CD4-positive, alpha-beta T cell treated with Interleukin-2 at 100 ng/mL for 4 hours (primary cell): ENCODE measurements at regions not wholly inside any gene's neighbourhood (a gene's known extent, or its start where the extent isn't known, plus 50 kb on each side); places are given as distances from the start of the nearest gene placed in this dataset.
A peak's percentile ranks its signal among the peaks of the same experiment; 100 is the strongest.
"Not testable (repeated sequence)": the region's sequence is repeated elsewhere in the genome, so short reads cannot be mapped to it uniquely, and the experiment has no call there.

ENCODE experiments used
- DNase-seq: peaks from one replicate; pipeline ENCODE4 v3.0.0-alpha.2; 2020; ENCODE audit warnings: low spot score

- DNase-seq, result no peak
Observed at GRCh38 chr10:62496925-62497324, 122.8 kb downstream of the ZNF365 start.

- no peak for DNase-seq
Observed at GRCh38 chr10:62498271-62498670, 124.1 kb downstream of the ZNF365 start.

DNA sequence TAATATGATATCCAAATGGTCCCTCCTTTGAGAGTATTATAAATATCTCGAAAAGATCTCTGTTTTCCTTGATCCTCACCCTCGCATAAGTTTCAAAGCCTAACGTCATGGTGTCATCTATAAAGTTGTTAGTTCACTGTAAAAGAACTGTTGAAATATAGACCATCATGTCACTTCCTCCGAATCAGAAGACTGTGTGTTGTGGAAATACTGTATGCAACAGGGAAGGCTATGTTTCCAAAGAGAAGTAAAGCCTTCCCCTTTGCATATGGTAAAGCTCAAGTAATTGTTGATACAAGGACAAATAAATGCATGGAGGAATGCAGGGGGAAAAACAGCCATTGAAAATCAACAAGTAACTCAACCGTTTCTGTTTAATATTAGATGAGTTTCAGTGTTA is 125.9 kb downstream of the ZNF365 start:
- DNase-seq, result not testable (repeated sequence)

- no peak for DNase-seq
Observed at GRCh38 chr10:62501547-62501946, 127.4 kb downstream of the ZNF365 start.

- no peak for DNase-seq
Observed at GRCh38 chr10:62502995-62503613, 128.9 kb downstream of the ZNF365 start.

GRCh38 chr10:62503872-62504271 is 129.7 kb downstream of the ZNF365 start:
- no peak for DNase-seq

- DNase-seq, result no peak
Observed at GRCh38 chr10:62506371-62506770, 132.2 kb downstream of the ZNF365 start.

GRCh38 chr10:62511238-62511637 is 137.1 kb downstream of the ZNF365 start:
- DNase-seq, result no peak

- DNase-seq, result no peak
Observed at GRCh38 chr10:62511656-62512055, 137.5 kb downstream of the ZNF365 start.

DNA sequence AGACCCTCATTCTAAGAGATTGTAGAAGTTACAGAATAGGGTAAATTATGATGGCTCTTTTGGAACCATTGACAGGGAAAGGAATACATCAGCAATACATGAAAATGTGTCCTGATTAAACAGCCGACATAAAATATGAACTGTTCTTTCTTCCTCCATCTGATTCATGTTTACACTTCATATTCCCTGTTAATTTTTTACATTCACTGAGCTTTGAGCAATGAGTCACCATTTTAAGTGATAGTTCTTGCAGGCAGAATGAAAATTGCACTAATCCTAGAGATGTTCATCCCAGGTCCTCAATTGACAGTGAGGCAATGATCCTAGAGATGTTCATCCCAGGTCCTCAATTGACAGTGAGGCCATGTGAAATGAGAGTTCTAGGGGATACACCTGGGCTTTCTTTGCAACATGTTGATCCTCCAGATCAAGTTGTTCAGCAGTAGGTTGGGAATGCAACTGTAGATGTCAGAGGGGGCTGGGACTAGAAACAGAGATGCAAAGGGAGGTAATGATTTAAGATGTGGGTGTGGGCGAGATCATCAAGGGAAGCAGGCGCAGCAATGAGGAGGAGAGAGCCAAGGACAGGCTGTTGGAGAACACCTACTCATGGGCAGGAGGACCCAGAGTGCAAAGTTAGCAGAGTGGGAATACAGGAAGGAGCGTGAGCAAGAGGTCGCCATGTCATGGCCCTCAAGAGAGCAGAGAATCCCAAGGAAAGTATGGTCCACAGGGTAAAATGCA is 138.7 kb downstream of the ZNF365 start:
- no peak for DNase-seq

GRCh38 chr10:62514079-62514693 is 140.0 kb downstream of the ZNF365 start:
- no peak for DNase-seq

DNA sequence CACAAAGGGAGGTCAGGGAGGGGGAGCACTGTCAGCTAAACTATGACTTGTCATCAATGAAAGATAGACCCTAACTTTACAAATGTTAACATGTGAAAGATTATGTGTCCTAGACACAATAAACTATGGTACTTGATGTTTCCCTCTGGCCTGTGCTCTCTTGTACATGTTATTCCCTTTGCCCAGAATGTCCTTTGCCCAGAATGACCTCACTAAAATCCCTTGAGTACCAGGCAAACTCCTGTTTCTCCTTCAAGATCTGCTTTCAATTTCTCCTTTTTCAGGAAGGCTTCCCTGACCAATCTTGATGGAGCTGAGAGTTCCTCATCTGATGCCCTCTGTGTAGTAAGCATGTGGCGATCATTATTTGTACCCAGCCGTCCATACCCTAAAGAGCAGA is 143.1 kb downstream of the ZNF365 start:
- DNase-seq, result no peak

DNA sequence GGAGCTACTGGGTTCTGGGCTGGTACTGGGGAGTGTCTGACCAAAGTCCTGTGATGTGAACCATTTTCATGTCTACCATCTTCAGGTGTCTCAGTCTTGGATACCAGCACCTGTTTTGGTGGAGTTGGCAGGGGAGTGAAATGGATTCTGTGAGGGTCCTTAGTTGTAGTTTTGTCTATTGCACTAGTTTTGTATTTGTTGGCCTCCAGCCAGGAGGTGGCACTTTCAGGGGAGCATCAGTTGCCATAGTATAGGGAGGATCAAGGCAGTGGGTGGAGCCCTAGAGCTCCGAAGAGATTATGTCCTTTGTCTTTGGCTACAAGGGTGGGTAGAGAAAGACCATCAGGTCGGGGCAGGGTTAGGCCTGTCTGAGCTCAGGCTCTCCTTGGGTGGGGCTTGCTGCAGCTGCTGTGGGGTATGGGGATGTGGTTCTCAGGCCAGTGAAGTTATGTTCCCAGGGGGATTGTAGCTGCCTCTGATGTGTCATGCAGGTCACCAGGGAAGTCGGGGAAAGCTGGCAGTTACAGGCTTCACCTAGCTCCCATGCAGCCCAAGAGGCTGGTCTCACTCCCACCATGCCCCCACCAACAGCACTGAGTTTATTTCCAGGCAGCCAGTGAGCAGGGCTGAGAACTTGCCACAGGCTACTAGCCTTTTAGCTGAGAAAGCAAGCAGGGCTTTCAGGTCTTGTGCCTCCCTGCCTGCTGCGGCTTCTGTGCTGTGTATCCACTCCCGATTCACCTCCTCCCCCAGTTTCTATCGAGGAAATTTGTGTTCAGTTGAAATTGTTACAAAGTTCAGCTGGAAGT is 153.1 kb downstream of the ZNF365 start:
- DNase-seq, result no peak

DNA sequence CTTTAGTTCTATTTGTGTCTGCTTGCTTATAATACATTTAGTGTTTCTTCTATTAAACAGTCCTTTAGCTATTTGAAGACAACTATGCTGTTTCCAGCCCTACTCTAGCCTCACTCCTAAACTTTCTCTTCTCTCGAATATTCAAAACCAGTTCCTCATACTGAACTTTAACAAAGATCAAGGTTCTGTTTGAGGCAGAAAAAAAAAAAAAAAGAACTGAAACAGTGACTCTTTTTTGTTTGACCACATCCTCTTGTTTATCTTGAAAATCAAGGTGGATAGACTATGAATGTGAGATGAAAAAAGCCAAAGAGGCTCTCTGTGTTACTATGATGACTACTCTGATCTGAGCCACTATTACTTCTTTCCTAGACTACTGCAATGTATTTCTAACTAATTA is 154.3 kb downstream of the ZNF365 start:
- peak; percentile 51 for DNase-seq

GRCh38 chr10:62529396-62529795 is 155.2 kb downstream of the ZNF365 start:
- no peak for DNase-seq

GRCh38 chr10:62534031-62534430 is 159.9 kb downstream of the ZNF365 start:
- no peak for DNase-seq

- DNase-seq, result no peak
Observed at GRCh38 chr10:62538606-62539005, 164.4 kb downstream of the ZNF365 start.

DNA sequence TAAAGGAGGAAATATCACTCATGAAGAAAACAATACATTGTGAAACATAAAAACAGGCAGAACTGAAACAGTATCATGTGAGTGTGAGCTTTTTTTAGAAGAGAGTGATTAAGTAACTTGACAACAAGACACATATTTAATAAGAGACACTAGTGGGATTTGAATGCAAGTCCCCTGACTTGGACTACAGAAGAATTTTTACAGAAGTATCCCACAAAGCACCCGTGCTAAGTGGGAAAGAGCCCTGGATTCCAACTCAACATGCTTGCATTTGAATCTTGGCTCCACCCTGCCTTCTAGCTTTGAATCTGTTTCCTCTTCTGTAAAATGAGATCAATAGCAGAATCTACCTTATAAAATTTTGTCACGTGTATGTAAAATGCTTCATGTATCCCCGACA is 166.2 kb downstream of the ZNF365 start:
- no peak for DNase-seq

- DNase-seq, result no peak
Observed at GRCh38 chr10:62541811-62542210, 167.6 kb downstream of the ZNF365 start.

DNA sequence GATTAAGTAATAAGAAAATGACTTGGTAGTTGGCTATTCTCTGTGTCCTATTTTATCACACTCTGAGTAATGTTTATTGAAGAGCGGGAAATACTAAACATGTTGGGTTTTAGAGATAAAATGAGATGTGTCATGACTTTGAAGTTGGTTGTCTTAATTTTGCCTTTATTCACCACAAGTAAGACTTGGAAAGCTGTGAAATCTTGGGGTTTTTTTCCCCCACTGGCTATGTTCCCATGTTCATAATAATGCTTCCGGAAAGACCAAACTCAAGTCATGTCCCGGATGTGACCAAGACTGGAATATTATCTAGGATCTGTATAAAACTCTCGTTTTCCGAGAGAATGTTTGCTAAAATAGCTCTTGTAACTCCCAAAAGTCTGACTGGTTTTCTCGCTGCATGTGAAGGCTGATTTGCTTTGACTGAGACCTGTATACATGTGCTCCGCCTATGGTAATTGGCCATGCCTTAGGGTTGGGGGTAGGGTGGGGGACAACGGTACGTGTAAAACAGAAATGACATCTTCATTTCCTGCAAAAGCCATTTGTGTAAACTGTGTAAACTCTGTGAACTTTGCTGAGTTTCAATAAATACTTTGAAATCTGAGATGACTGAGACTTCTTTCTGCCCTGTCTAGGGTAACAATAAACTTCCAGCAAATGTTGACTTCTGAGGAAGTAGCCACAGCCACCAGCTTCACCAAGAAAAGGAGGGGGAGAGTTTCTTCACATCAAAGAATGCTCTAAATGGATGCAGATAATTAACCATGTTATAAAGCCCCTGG is 169.6 kb downstream of the ZNF365 start:
- DNase-seq, result no peak

DNA sequence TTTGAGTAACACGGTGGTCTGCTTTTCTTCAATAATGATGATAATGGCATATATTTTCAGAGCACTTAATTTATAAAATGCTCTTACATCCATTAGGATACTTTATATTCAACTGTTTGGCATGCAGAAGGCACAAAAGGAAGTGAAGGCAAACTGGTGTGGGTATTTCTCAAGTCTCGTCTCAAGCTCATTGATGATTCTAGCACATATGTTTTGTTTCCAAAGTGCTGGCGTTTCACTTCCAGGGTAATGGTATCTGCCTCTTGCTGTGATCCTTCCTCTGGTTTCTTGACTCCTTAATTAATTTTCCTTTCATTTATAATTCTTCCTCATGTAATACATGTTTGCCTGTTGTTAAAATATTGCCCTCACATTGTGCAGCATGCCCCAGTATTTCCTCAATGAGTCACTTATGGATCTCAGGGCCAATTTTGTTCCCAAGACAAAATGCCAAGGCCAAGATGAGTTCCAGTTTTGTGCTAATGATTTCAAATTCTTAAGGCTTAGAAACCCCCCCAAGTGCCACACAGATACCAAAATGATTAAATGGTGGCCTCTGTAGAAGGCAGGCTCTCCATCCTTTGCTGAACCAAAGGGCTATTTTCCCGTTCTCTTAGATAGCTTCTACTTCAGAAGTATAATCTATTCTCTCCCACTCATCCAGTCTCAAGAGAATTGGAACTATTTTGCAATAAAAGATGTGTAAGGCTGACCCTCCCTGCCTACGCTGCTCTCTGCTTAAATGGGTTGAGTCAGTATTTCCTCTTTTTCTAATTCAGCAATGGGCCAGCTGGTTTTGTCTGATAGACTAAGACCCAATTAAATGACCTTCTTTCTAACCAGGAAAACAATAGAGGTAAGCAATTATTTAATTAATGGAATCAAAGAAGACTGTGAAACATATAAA is 171.2 kb downstream of the ZNF365 start:
- no peak for DNase-seq
